GM12865 (cell line): ENCODE measurements at regions not wholly inside any gene's neighbourhood (a gene's known extent, or its start where the extent isn't known, plus 50 kb on each side); places are given as distances from the start of the nearest gene placed in this dataset.

Experiments used
- DNase-seq: peaks from one replicate; pipeline ENCODE4 v3.0.0; 2010; ENCODE audit warnings: low read depth
- H3K4me3 ChIP-seq: 2 replicates; pipeline ENCODE4 v1.5.1; 2011; ENCODE audit warnings: mild to moderate bottlenecking, low read depth, low read length, control low read depth
- TF ChIP-seq, protein P1 (sequence below): IDR thresholded peaks from 2 replicates; pipeline ENCODE4 v1.5.1; 2011; ENCODE audit warnings: low read length, control low read depth, low read depth, inconsistent platforms; ENCODE audit not compliant: insufficient read depth; ENCODE audit errors: missing control alignments

DNA sequence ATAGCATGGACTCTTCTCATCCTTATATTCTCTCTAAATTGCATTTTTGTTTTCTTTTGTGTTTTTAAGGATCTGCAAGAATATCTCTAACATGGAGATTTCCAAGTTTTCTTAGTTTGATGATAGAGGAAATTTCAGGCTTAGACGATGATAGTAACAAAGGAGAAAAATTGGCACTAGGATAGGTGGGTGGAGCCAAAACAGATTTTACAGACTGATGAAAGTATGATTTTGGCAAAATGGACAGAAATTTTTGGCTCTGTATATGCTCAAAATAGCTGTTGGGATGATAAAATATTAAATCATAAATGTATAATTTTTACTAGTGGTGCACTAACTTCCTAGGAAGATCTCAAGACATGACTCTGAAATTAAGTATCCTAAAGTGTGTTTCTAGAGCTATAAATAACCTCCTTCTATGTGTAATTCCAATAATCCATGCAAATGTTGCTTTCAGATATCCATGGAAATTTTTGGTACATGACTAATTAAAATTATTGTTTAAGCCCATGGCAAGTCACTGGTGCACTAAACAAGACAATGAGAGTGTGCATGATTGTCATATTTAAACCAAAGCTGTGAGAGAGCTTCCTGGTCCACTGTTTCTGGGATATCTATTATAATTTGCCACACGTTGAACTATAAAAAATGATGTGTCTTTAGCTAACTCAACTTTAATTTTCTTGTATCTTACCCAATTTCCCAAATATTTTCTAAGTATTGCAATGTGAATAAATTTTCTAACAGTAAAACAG lies 55.8 kb upstream of the NBEA start:
- H3K4me3 ChIP-seq: no peak overlapping the region
- DNase-seq: no peak
- TF ChIP-seq, protein P1, sequence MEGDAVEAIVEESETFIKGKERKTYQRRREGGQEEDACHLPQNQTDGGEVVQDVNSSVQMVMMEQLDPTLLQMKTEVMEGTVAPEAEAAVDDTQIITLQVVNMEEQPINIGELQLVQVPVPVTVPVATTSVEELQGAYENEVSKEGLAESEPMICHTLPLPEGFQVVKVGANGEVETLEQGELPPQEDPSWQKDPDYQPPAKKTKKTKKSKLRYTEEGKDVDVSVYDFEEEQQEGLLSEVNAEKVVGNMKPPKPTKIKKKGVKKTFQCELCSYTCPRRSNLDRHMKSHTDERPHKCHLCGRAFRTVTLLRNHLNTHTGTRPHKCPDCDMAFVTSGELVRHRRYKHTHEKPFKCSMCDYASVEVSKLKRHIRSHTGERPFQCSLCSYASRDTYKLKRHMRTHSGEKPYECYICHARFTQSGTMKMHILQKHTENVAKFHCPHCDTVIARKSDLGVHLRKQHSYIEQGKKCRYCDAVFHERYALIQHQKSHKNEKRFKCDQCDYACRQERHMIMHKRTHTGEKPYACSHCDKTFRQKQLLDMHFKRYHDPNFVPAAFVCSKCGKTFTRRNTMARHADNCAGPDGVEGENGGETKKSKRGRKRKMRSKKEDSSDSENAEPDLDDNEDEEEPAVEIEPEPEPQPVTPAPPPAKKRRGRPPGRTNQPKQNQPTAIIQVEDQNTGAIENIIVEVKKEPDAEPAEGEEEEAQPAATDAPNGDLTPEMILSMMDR: no peak

DNA sequence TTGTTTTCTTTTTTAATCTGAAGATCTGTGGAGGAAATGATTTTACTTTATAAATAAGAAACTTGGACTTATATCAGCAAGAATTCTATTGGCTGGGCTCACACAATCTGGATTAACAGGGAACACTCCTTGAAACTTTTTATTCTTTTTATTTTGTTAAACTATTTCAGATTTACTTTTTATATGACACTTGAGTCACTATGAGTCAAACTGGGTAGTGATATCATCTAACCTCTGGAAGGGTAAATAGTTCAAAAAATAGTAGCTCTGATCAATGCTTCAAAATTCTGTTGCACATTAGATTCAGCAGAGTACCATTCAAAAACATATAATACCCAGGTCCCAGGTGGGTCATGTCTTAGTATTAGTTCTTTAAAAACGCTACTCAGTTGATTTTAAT lies 55.1 kb upstream of the NBEA start:
- no peak overlapping the region for H3K4me3 ChIP-seq
- no peak for DNase-seq
- TF ChIP-seq, protein P1: no peak
